HepG2 (cell line): ENCODE measurements at regions not wholly inside any gene's neighbourhood (a gene's known extent, or its start where the extent isn't known, plus 50 kb on each side); places are given as distances from the start of the nearest gene placed in this dataset.

Experiments
- CBX5 ChIP-seq: sonication (generic); formaldehyde crosslinking; IDR thresholded peaks from 2 replicates; pipeline ENCODE4 v1.4.0; 2020; ENCODE audit warnings: missing genetic modification reagents, borderline replicate concordance
- CENPX ChIP-seq: sonication (generic); formaldehyde crosslinking; IDR thresholded peaks from 2 replicates; pipeline ENCODE4 v1.9.0; 2021; ENCODE audit warnings: mild to moderate bottlenecking, missing genetic modification reagents, moderate library complexity
- CTCF ChIP-seq: sonication (generic); formaldehyde crosslinking; IDR thresholded peaks from 2 replicates; pipeline ENCODE4 v1.5.0; 2020; ENCODE audit warnings: mild to moderate bottlenecking, missing genetic modification reagents, moderate library complexity
- MAX ChIP-seq: IDR thresholded peaks from 2 replicates; pipeline ENCODE4 v1.6.1; 2012; ENCODE audit warnings: inconsistent platforms
- RELA ChIP-seq: sonication (generic); formaldehyde crosslinking; IDR thresholded peaks from 2 replicates; pipeline ENCODE4 v1.4.0; 2020; ENCODE audit warnings: missing genetic modification reagents
- SIX4 ChIP-seq: sonication (generic); formaldehyde crosslinking; IDR thresholded peaks from 2 replicates; pipeline ENCODE4 v1.4.0; 2020; ENCODE audit warnings: missing genetic modification reagents
- ZNF674 ChIP-seq: sonication (generic); formaldehyde crosslinking; IDR thresholded peaks from 2 replicates; pipeline ENCODE4 v1.5.0; 2020; ENCODE audit warnings: low read depth, mild to moderate bottlenecking, missing genetic modification reagents
- ZNF747 ChIP-seq: sonication (generic); formaldehyde crosslinking; IDR thresholded peaks from 2 replicates; pipeline ENCODE4 v1.8.1; 2023; ENCODE audit warnings: missing genetic modification reagents, mild to moderate bottlenecking, borderline replicate concordance

- no peak for TF ChIP-seq CBX5 (CRISPR knock-in tag)
- no peak for TF ChIP-seq CENPX
- no peak for TF ChIP-seq MAX
- TF ChIP-seq CTCF (CRISPR knock-in tag) = no peak
- TF ChIP-seq SIX4 (CRISPR knock-in tag) = no peak
- no peak for TF ChIP-seq ZNF674 (CRISPR knock-in tag)
- no peak for TF ChIP-seq ZNF747
- no peak for TF ChIP-seq RELA
Measured at GRCh38 chr5:136769093-136769492, 403.7 kb upstream of the TRPC7 start.
